GM23338 (cell line): ENCODE measurements at regions not wholly inside any gene's neighbourhood (a gene's known extent, or its start where the extent isn't known, plus 50 kb on each side); places are given as distances from the start of the nearest gene placed in this dataset.
A peak's percentile ranks its signal among the peaks of the same experiment; 100 is the strongest.

Source experiments
- ATAC-seq: fragments of 200-7000 bp; cut with Tn5 transposase; 3 replicates; pipeline ENCODE4 v1.9.1; 2020
- DNase-seq: peaks from one replicate; pipeline ENCODE4 v3.0.0-alpha.2; 2015; ENCODE audit warnings: low spot score
- H2AFZ ChIP-seq: fragments of 200-600 bp; sonication (generic); 2 replicates; pipeline ENCODE4 v1.8.0; 2016; ENCODE audit warnings: antibody characterized with exemption, mild to moderate bottlenecking, moderate library complexity
- H3F3A ChIP-seq: fragments of 200-600 bp; sonication (generic); replicated peaks from 2 replicates; pipeline ENCODE4 v1.8.0; 2017; ENCODE audit warnings: antibody characterized with exemption, mixed run types, low read depth
- H3K27ac ChIP-seq: fragments of 200-600 bp; sonication (generic); 2 replicates; pipeline ENCODE4 v1.6.1; 2016; ENCODE audit warnings: low read depth
- H3K27me3 ChIP-seq: fragments of 200-600 bp; sonication (generic); 2 replicates; pipeline ENCODE4 v1.8.0; 2016; ENCODE audit warnings: mild to moderate bottlenecking, mixed run types, moderate library complexity; ENCODE audit not compliant: insufficient read depth
- H3K36me3 ChIP-seq: fragments of 200-600 bp; sonication (generic); 2 replicates; pipeline ENCODE4 v1.8.0; 2016; ENCODE audit warnings: mild to moderate bottlenecking; ENCODE audit not compliant: insufficient read depth
- H3K4me1 ChIP-seq: fragments of 200-600 bp; sonication (generic); 2 replicates; pipeline ENCODE4 v1.8.0; 2016; ENCODE audit warnings: mild to moderate bottlenecking, moderate library complexity; ENCODE audit not compliant: insufficient read depth
- H3K4me2 ChIP-seq: fragments of 200-600 bp; sonication (generic); 2 replicates; pipeline ENCODE4 v1.7.1; 2017; ENCODE audit warnings: mixed run types
- H3K4me3 ChIP-seq: fragments of 200-600 bp; sonication (generic); 2 replicates; pipeline ENCODE4 v1.6.1; 2016; ENCODE audit warnings: mixed run types
- H3K79me2 ChIP-seq: fragments of 200-600 bp; sonication (generic); replicated peaks from 2 replicates; pipeline ENCODE4 v1.8.0; 2017; ENCODE audit warnings: mild to moderate bottlenecking; ENCODE audit not compliant: insufficient read depth
- H3K9me2 ChIP-seq: fragments of 200-600 bp; sonication (generic); 2 replicates; pipeline ENCODE4 v1.8.0; 2017; ENCODE audit not compliant: insufficient read depth
- H4K20me1 ChIP-seq: fragments of 200-600 bp; sonication (generic); replicated peaks from 2 replicates; pipeline ENCODE4 v1.8.0; 2017; ENCODE audit warnings: mild to moderate bottlenecking; ENCODE audit not compliant: insufficient read depth
- H3K27ac Mint-ChIP-seq: 2 replicates; pipeline ENCODE4 v1.8.0; 2020; ENCODE audit warnings: inconsistent platforms, mild to moderate bottlenecking, moderate library complexity, mixed read lengths
- H3K27me3 Mint-ChIP-seq: 3 replicates; pipeline ENCODE4 v1.8.0; 2022; ENCODE audit warnings: low read depth, mild to moderate bottlenecking, moderate library complexity, mixed read lengths, inconsistent platforms; ENCODE audit not compliant: insufficient read depth, poor library complexity
- H3K36me3 Mint-ChIP-seq: 3 replicates; pipeline ENCODE4 v1.8.0; 2021; ENCODE audit warnings: low read depth, mild to moderate bottlenecking, inconsistent platforms, moderate library complexity, mixed read lengths
- H3K4me1 Mint-ChIP-seq: 3 replicates; pipeline ENCODE4 v1.8.0; 2020; ENCODE audit warnings: mild to moderate bottlenecking, inconsistent platforms, mixed read lengths
- H3K4me3 Mint-ChIP-seq: 3 replicates; pipeline ENCODE4 v1.8.0; 2021; ENCODE audit warnings: moderate library complexity, mild to moderate bottlenecking, inconsistent platforms, mixed read lengths
- H3K9me3 Mint-ChIP-seq: 3 replicates; pipeline ENCODE4 v1.8.0; 2020; ENCODE audit warnings: moderate library complexity, mild to moderate bottlenecking, inconsistent platforms, mixed read lengths
- CTCF ChIP-seq, 2 experiments: fragments of 200-600 bp in 1 of 2; sonication (generic) in 1 of 2; conservative IDR thresholded peaks; 2 replicates each; pipeline versions ENCODE4 v1.5.1 to v1.6.1; 2016 to 2017; ENCODE audit warnings: antibody characterized with exemption in 2 of 2, low read depth in 2 of 2, mild to moderate bottlenecking in 2 of 2, moderate library complexity in 1 of 2
- ETS1 ChIP-seq: IDR thresholded peaks from 2 replicates; pipeline ENCODE4 v1.6.1; 2016; ENCODE audit warnings: antibody characterized with exemption
- EZH2 ChIP-seq: fragments of 200-600 bp; sonication (generic); IDR thresholded peaks from one replicate; pipeline ENCODE4 v1.8.0; 2017; ENCODE audit warnings: antibody characterized with exemption, mild to moderate bottlenecking, low read depth; ENCODE audit not compliant: unreplicated experiment
- EZH2phosphoT487 ChIP-seq: fragments of 200-600 bp; sonication (generic); IDR thresholded peaks from one replicate; pipeline ENCODE4 v1.8.1; 2018; ENCODE audit warnings: antibody characterized with exemption; ENCODE audit not compliant: unreplicated experiment
- JUNB ChIP-seq: IDR thresholded peaks from one replicate; pipeline ENCODE4 v1.6.1; 2016; ENCODE audit warnings: antibody characterized with exemption; ENCODE audit not compliant: unreplicated experiment
- POLR2AphosphoS5 ChIP-seq: IDR thresholded peaks from 2 replicates; pipeline ENCODE4 v1.6.1; 2016; ENCODE audit warnings: antibody characterized with exemption, low read depth
- REST ChIP-seq: IDR thresholded peaks from one replicate; pipeline ENCODE4 v1.6.1; 2018; ENCODE audit warnings: antibody characterized with exemption; ENCODE audit not compliant: unreplicated experiment
- STAT1 ChIP-seq: IDR thresholded peaks from one replicate; pipeline ENCODE4 v1.6.1; 2016; ENCODE audit warnings: antibody characterized with exemption; ENCODE audit not compliant: unreplicated experiment
- ZNF114 ChIP-seq: fragments of 250-450 bp; sonication (Bioruptor Pico); IDR thresholded peaks from 2 replicates; pipeline ENCODE4 v1.5.0; 2020; ENCODE audit warnings: mild to moderate bottlenecking, moderate library complexity
- ZNF331 ChIP-seq: fragments of 250-450 bp; sonication (Bioruptor Pico); IDR thresholded peaks from 2 replicates; pipeline ENCODE4 v1.5.0; 2020; ENCODE audit warnings: low read depth, mild to moderate bottlenecking, moderate library complexity

- TF ChIP-seq REST (no peak), EZH2 (no peak), ZNF114 (CRISPR knock-in tag) (no peak)
Observed at GRCh38 chr2:120906914-120907313, 171.2 kb downstream of the GLI2 start (continued).

GRCh38 chr2:120907822-120908221 is 172.2 kb downstream of the GLI2 start:
- Mint-ChIP-seq H3K27me3 (peaks cover 15% of the 10 kb centered on the region), H3K4me3 (no peak overlapping the region), H3K36me3 (peaks cover 3% of the 10 kb centered on the region; the same call in 1 of the 3 replicates), H3K4me1 (peaks cover 41% of the 10 kb centered on the region), H3K9me3 (no peaks in the 10 kb centered on the region; the same call in 2 of the 3 replicates), H3K27ac (no peak overlapping the region)
- no peaks in the 10 kb centered on the region for H3F3A ChIP-seq
- H3K9me2 ChIP-seq: no peaks in the 10 kb centered on the region
- no peak for ATAC-seq
- no peak overlapping the region for H2AFZ ChIP-seq
- no peaks in the 10 kb centered on the region for H3K36me3 ChIP-seq
- H3K4me1 ChIP-seq: peaks cover 10% of the 10 kb centered on the region; the same call in 1 of the 2 replicates
- H3K27me3 ChIP-seq: no peaks in the 10 kb centered on the region
- peaks cover 15% of the 10 kb centered on the region for H4K20me1 ChIP-seq
- H3K4me2 ChIP-seq: no peak overlapping the region
- DNase-seq: no peak
- no peak overlapping the region for H3K4me3 ChIP-seq
- no peak overlapping the region for H3K27ac ChIP-seq
- peaks cover 23% of the 10 kb centered on the region; the same call in 1 of the 2 replicates for H3K79me2 ChIP-seq
- peak; percentile 21 to 34; a peak in 3 of 4 replicates for TF ChIP-seq CTCF (conservative IDR thresholded peaks at IDR 0.05; ENCODE audit: low read depth in 2 of 2)
- TF ChIP-seq ZNF331: no peak
- TF ChIP-seq JUNB: no peak
- TF ChIP-seq POLR2AphosphoS5: no peak

GRCh38 chr2:120908314-120908975 is 172.8 kb downstream of the GLI2 start:
- Histone ChIP-seq H3K27me3 (no peaks in the 10 kb centered on the region), H3K4me3 (no peak overlapping the region), H3K4me1 (peaks cover 10% of the 10 kb centered on the region; the same call in 1 of the 2 replicates), H3K36me3 (no peaks in the 10 kb centered on the region), H3K79me2 (peaks cover 29% of the 10 kb centered on the region; the same call in 1 of the 2 replicates), H3K9me2 (no peaks in the 10 kb centered on the region), H3K27ac (no peak overlapping the region), H2AFZ (no peak overlapping the region), H4K20me1 (peaks cover 15% of the 10 kb centered on the region), H3F3A (no peaks in the 10 kb centered on the region), H3K4me2 (no peak overlapping the region)
- Mint-ChIP-seq H3K4me3 (no peak overlapping the region), H3K36me3 (peaks cover 3% of the 10 kb centered on the region; the same call in 1 of the 3 replicates), H3K9me3 (no peaks in the 10 kb centered on the region; the same call in 2 of the 3 replicates), H3K27me3 (peaks cover 12% of the 10 kb centered on the region), H3K27ac (no peak overlapping the region), H3K4me1 (peaks cover 42% of the 10 kb centered on the region)
- ATAC-seq: no peak
- DNase-seq: no peak
- TF ChIP-seq POLR2AphosphoS5 (no peak), JUNB (no peak), STAT1 (no peak), EZH2phosphoT487 (no peak), ZNF331 (no peak), ETS1 (no peak), CTCF (conservative IDR thresholded peaks at IDR 0.05; ENCODE audit: low read depth in 2 of 2) (no peak), EZH2 (no peak), ZNF114 (CRISPR knock-in tag) (no peak)
